Loucy (cell line): ENCODE measurements at regions not wholly inside any gene's neighbourhood (a gene's known extent, or its start where the extent isn't known, plus 50 kb on each side); places are given as distances from the start of the nearest gene placed in this dataset.

Source experiments
- CTCF ChIP-seq: fragments of 200-600 bp; sonication (generic); conservative IDR thresholded peaks from 2 replicates; pipeline ENCODE4 v1.5.1; 2014; ENCODE audit warnings: mild to moderate bottlenecking, antibody characterized with exemption, low read length
- EZH2phosphoT487 ChIP-seq: fragments of 200-600 bp; IDR thresholded peaks from 2 replicates; pipeline ENCODE4 v1.6.1; 2018; ENCODE audit warnings: antibody characterized with exemption, mild to moderate bottlenecking, moderate library complexity, borderline replicate concordance

GRCh38 chr2:196528486-196529223 lies 110.9 kb upstream of the CCDC150 start:
- TF ChIP-seq CTCF = no peak
- no peak for TF ChIP-seq EZH2phosphoT487
